Coronary artery (tissue), 2 donors: ENCODE measurements at regions not wholly inside any gene's neighbourhood (a gene's known extent, or its start where the extent isn't known, plus 50 kb on each side); places are given as distances from the start of the nearest gene placed in this dataset.
"Not testable (repeated sequence)": the region's sequence is repeated elsewhere in the genome, so short reads cannot be mapped to it uniquely, and the experiment has no call there.

Experiments
- DNase-seq: peaks from one replicate; pipeline ENCODE4 v3.0.0-alpha.2; 2017; ENCODE audit warnings: low spot score
- H3K27ac ChIP-seq, 2 donors: fragments of 200-600 bp; sonication (generic); one replicate each; pipeline ENCODE4 v1.5.1; 2016 to 2019
- H3K4me3 ChIP-seq: fragments of 200-600 bp; sonication (generic); 2 replicates; pipeline ENCODE4 v1.5.1; 2016; ENCODE audit warnings: mild to moderate bottlenecking, moderate library complexity
- CTCF ChIP-seq: fragments of 200-600 bp; sonication (generic); IDR thresholded peaks from one replicate; pipeline ENCODE4 v1.5.1; 2019; ENCODE audit warnings: antibody characterized with exemption

GRCh38 chr14:106003351-106003750 lies 477.0 kb downstream of the TMEM121 start:
- H3K4me3 ChIP-seq: no peak overlapping the region
- H3K27ac ChIP-seq: no peak overlapping the region
- no peak for DNase-seq
- no peak for TF ChIP-seq CTCF

GRCh38 chr14:106004937-106005795 lies 478.8 kb downstream of the TMEM121 start:
- H3K27ac ChIP-seq, DNase-seq, H3K4me3 ChIP-seq: not testable (repeated sequence)

GRCh38 chr14:106006043-106006442 lies 479.7 kb downstream of the TMEM121 start:
- H3K27ac ChIP-seq, H3K4me3 ChIP-seq, DNase-seq: not testable (repeated sequence)

- H3K4me3 ChIP-seq, DNase-seq, H3K27ac ChIP-seq: not testable (repeated sequence)
Measured at GRCh38 chr14:106006716-106007115, 480.3 kb downstream of the TMEM121 start.

- Histone ChIP-seq H3K4me3 (no peak overlapping the region), H3K27ac (no peak overlapping the region)
- no peak for DNase-seq
- TF ChIP-seq CTCF: no peak
Measured at GRCh38 chr14:106010783-106011182, 484.4 kb downstream of the TMEM121 start.

GRCh38 chr14:106011631-106012360 lies 485.4 kb downstream of the TMEM121 start:
- not testable (repeated sequence) for H3K27ac ChIP-seq, DNase-seq, H3K4me3 ChIP-seq

- not testable (repeated sequence) for H3K4me3 ChIP-seq, H3K27ac ChIP-seq, DNase-seq
Measured at GRCh38 chr14:106012361-106012725, 486.0 kb downstream of the TMEM121 start.

- no peak for DNase-seq
- H3K27ac ChIP-seq: no peak overlapping the region
- no peak for TF ChIP-seq CTCF
- no peak overlapping the region for H3K4me3 ChIP-seq
Measured at GRCh38 chr14:106013879-106014376, 487.5 kb downstream of the TMEM121 start.

- H3K4me3 ChIP-seq, DNase-seq, H3K27ac ChIP-seq: not testable (repeated sequence)
Measured at GRCh38 chr14:106017952-106018351, 491.6 kb downstream of the TMEM121 start.

- H3K4me3 ChIP-seq: no peak overlapping the region
- no peak for DNase-seq
- TF ChIP-seq CTCF: no peak
- no peak overlapping the region for H3K27ac ChIP-seq
Measured at GRCh38 chr14:106021832-106022231, 495.4 kb downstream of the TMEM121 start.

GRCh38 chr14:106022648-106023047 lies 496.3 kb downstream of the TMEM121 start:
- not testable (repeated sequence) for H3K4me3 ChIP-seq, DNase-seq, H3K27ac ChIP-seq
